ENCODE measurements at regions not wholly inside any gene's neighbourhood (a gene's known extent, or its start where the extent isn't known, plus 50 kb on each side); places are given as distances from the start of the nearest gene placed in this dataset.
A peak's percentile ranks its signal among the peaks of the same experiment; 100 is the strongest.

DNA sequence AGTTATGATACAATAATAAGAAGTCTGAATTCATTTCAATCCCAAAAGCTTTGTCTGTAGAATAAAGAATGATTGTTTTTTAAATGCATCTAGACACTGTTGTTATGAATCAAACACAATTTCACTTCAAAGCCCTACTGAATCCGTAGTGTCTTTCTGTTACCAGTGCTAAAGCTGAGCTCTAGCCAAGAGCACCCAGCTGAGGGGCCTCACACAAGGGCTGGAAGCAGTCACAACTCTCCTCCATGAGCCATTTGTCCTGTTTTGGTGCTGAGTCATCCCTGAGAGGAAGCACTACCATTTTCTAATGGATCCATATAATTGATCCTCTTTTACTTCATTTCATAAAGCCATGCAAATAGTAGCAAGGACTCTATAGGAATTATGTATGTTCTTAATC lies 158.2 kb upstream of the ANKRD28 start:
- no peak overlapping the region for H3K4me2 ChIP-seq (ENCODE audit: unreplicated experiment)
- H3K9me3 ChIP-seq (ENCODE audit: low read depth): no peaks in the 10 kb centered on the region
- 85 to 89% methylated on average over 1 of the region's 1 CpG for WGBS, 2 experiments (ENCODE audit: low coverage in 1 of 2, low lambda C conversion rate in 2 of 2, missing lambda C conversion rate in 2 of 2)
- H3K4me3 ChIP-seq: no peak overlapping the region
- in situ Hi-C loops (cut with MboI): no loop called here
- H3K9me2 ChIP-seq (ENCODE audit: insufficient read depth): no peaks in the 10 kb centered on the region
- peaks cover 9% of the 10 kb centered on the region; the same call in 1 of the 2 replicates for H3F3A ChIP-seq (ENCODE audit: insufficient read depth)
- no peaks in the 10 kb centered on the region for H3K79me2 ChIP-seq (ENCODE audit: insufficient read depth)
- peaks cover 11% of the 10 kb centered on the region; the same call in 1 of the 2 replicates for H3K4me1 ChIP-seq (ENCODE audit: insufficient read depth)
- H3K9ac ChIP-seq: no peak overlapping the region
- 0 out of 2 replicates have a peak overlapping the region, but pooled peaks have one; percentile 18 for H2AFZ ChIP-seq
- H3K36me3 ChIP-seq (ENCODE audit: low read depth): no peaks in the 10 kb centered on the region
- DNase-seq: peak; percentile 21
- H4K20me1 ChIP-seq (ENCODE audit: insufficient read depth): no peaks in the 10 kb centered on the region
- no peaks in the 10 kb centered on the region for H3K27me3 ChIP-seq (replicated peaks; ENCODE audit: insufficient read depth)
- TF ChIP-seq EZH2 (IDR thresholded peaks at IDR 0.05; ENCODE audit: insufficient read depth, poor library complexity, severe bottlenecking): no peak
- no peak for TF ChIP-seq EZH2phosphoT487 (IDR thresholded peaks at IDR 0.05; ENCODE audit: insufficient read depth, low read depth)
- no peak overlapping the region for H3K27ac ChIP-seq

DNA sequence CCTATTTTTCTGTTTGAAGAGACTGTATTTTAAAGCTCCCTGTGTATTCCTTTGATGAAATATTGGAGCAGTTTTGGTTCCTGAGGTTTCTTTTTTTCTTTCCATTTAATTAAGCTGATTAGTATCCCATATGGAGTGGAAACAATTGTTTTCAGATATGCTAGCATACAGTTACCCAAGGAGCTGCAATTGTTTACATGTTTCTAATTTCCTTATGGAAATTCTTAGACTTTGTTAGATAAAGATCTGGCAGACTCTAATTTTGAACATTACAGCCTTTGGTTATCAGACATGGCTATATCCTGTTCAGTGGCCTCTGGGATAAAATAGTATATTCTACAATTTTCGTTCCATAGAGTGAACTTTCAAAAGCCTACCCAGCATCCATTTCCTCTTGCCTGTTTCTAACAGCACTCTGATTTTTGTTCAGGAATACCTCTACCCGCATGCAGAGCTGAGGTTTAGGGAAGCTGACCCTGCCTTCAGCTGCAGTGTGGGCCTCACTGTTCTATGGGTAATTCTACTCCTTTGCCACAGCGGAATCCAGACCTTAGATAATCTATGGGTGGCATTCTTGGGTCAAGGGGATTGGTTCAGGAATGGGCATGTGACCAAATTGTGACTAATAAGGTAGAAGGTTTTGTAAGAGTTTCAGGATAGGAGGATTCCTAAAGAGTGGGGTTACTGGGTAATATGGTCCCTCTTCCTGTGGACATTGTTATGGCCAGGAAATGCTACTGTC lies 161.1 kb upstream of the ANKRD28 start:
- no peak overlapping the region for H2AFZ ChIP-seq

DNA sequence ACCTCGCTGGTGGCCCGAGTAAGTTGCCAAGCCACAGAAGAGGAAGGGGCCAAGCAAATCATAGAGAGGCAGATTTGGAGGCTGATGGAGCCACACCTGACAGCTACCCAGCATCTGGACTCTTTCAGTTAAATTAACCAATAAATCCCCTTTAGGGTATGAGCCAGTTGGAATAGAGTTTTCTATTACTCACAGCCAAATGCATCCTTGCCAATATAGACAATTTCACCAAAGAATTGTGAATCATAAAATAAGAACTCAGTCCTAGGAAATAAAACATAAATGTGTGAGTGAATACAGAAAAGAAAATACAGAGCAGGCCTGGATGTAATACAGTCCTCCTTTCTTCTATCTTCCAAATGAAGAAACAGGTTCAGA lies 161.6 kb upstream of the ANKRD28 start:
- H4K20me1 ChIP-seq (ENCODE audit: insufficient read depth): no peaks in the 10 kb centered on the region
- H3K27ac ChIP-seq: no peak overlapping the region
- H3K4me1 ChIP-seq (ENCODE audit: insufficient read depth): peaks cover 7% of the 10 kb centered on the region
- no peaks in the 10 kb centered on the region for H3K36me3 ChIP-seq (ENCODE audit: low read depth)
- H3K9ac ChIP-seq: no peak overlapping the region
- H3K4me3 ChIP-seq: no peak overlapping the region
- WGBS, 2 experiments (ENCODE audit: low coverage in 1 of 2, low lambda C conversion rate in 2 of 2, missing lambda C conversion rate in 2 of 2): 68 to 77% methylated on average over 2 of the region's 2 CpGs
- peaks cover 13% of the 10 kb centered on the region for H3F3A ChIP-seq (ENCODE audit: insufficient read depth)
- H3K4me2 ChIP-seq (ENCODE audit: unreplicated experiment): no peak overlapping the region
- no peaks in the 10 kb centered on the region for H3K79me2 ChIP-seq (ENCODE audit: insufficient read depth)
- H3K27me3 ChIP-seq (replicated peaks; ENCODE audit: insufficient read depth): no peaks in the 10 kb centered on the region
- H2AFZ ChIP-seq: no peak overlapping the region
- TF ChIP-seq EZH2phosphoT487 (IDR thresholded peaks at IDR 0.05; ENCODE audit: insufficient read depth, low read depth) (no peak), EZH2 (IDR thresholded peaks at IDR 0.05; ENCODE audit: insufficient read depth, poor library complexity, severe bottlenecking) (no peak)
- peak; percentile 61 for DNase-seq
- no peaks in the 10 kb centered on the region for H3K9me3 ChIP-seq (ENCODE audit: low read depth)
- in situ Hi-C loops (cut with MboI): no loop called here
- no peaks in the 10 kb centered on the region for H3K9me2 ChIP-seq (ENCODE audit: insufficient read depth)

More for the DNA sequence above, 161.1 kb upstream of the ANKRD28 start:
- TF ChIP-seq EZH2phosphoT487 (IDR thresholded peaks at IDR 0.05; ENCODE audit: insufficient read depth, low read depth) (no peak), EZH2 (IDR thresholded peaks at IDR 0.05; ENCODE audit: insufficient read depth, poor library complexity, severe bottlenecking) (no peak)
- DNase-seq: peak; percentile 15
- H3F3A ChIP-seq (ENCODE audit: insufficient read depth): peaks cover 9% of the 10 kb centered on the region; the same call in 1 of the 2 replicates
- no peaks in the 10 kb centered on the region for H3K27me3 ChIP-seq (replicated peaks; ENCODE audit: insufficient read depth)
- no peaks in the 10 kb centered on the region for H3K9me3 ChIP-seq (ENCODE audit: low read depth)
- WGBS, 2 experiments (ENCODE audit: low coverage in 1 of 2, low lambda C conversion rate in 2 of 2, missing lambda C conversion rate in 2 of 2): 97 to 100% methylated on average over 3 of the region's 3 CpGs
- H3K27ac ChIP-seq: no peak overlapping the region
- H3K9me2 ChIP-seq (ENCODE audit: insufficient read depth): no peaks in the 10 kb centered on the region
- H3K4me3 ChIP-seq: no peak overlapping the region
- H3K79me2 ChIP-seq (ENCODE audit: insufficient read depth): no peaks in the 10 kb centered on the region
- in situ Hi-C loops (cut with MboI): no loop called here
- no peak overlapping the region for H3K9ac ChIP-seq
- H4K20me1 ChIP-seq (ENCODE audit: insufficient read depth): no peaks in the 10 kb centered on the region
- H3K4me1 ChIP-seq (ENCODE audit: insufficient read depth): peaks cover 4% of the 10 kb centered on the region; the same call in 1 of the 2 replicates
- no peaks in the 10 kb centered on the region for H3K36me3 ChIP-seq (ENCODE audit: low read depth)
- H3K4me2 ChIP-seq (ENCODE audit: unreplicated experiment): no peak overlapping the region

DNA sequence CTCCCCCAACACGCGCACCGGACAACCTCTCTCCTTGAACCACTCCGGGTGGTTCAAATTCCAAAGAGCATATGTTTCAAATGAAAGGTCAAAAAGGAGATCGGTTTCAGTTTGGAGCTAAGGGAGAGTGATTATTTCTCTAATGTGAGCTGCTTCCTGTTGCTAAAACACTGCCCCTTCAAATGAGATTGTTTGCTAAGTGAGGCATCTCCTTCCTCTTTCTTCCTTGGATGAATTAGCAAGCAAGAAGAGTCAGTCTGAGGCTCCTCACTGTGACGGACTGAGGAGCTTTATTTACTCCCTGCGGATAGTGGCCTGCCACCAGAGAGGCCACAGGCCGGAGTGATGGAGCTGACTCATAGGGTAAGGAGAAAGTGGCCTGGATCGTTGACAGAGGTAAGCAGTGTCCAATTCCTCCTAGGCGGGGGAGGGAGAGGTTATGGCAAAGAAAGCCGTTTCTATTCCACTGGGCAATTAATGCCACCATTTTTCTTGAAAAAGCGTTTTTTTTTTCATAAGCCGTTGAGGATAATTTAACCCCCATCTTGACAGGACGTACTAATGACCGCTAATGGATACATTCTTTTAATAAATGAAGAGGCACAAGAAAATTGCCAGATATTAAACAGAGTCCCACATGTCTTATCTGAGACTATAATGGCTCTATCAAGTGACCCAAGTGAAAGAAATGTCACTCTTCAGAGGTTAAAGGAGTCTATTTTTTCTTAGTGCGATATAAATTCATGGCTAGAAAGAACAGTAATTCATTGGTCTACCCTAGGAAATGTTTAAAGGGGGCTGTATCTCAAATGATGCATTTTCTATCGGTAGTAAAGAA lies 167.0 kb upstream of the ANKRD28 start:
- Histone ChIP-seq H3K36me3 (ENCODE audit: low read depth) (no peaks in the 10 kb centered on the region), H3K4me2 (ENCODE audit: unreplicated experiment) (peak overlapping the region; percentile 49), H3K9me2 (ENCODE audit: insufficient read depth) (no peaks in the 10 kb centered on the region), H3K4me1 (ENCODE audit: insufficient read depth) (peaks cover 14% of the 10 kb centered on the region), H3K79me2 (ENCODE audit: insufficient read depth) (no peaks in the 10 kb centered on the region), H3K9me3 (ENCODE audit: low read depth) (no peaks in the 10 kb centered on the region), H3F3A (ENCODE audit: insufficient read depth) (peaks cover 15% of the 10 kb centered on the region), H3K27me3 (replicated peaks; ENCODE audit: insufficient read depth) (no peaks in the 10 kb centered on the region), H4K20me1 (ENCODE audit: insufficient read depth) (no peaks in the 10 kb centered on the region), H2AFZ (peak overlapping the region; percentile 92), H3K9ac (peak overlapping the region; percentile 50), H3K4me3 (peak overlapping the region; percentile 37), H3K27ac (peak overlapping the region; percentile 65)
- WGBS, 2 experiments (ENCODE audit: low coverage in 1 of 2, low lambda C conversion rate in 2 of 2, missing lambda C conversion rate in 2 of 2): 38 to 40% methylated on average over 15 to 17 of the region's 17 CpGs
- no peak for TF ChIP-seq EZH2phosphoT487 (IDR thresholded peaks at IDR 0.05; ENCODE audit: insufficient read depth, low read depth)
- no peak for TF ChIP-seq EZH2 (IDR thresholded peaks at IDR 0.05; ENCODE audit: insufficient read depth, poor library complexity, severe bottlenecking)
- in situ Hi-C loops (cut with MboI): no loop called here
- peak; percentile 67 for DNase-seq

Measured in GM23248 (cell line).